Activated CD4-positive, alpha-beta T cell treated with anti-CD3 and anti-CD28 coated beads, Interleukin-2, amount 50 U/mL, for 48 hours (primary cell): ENCODE measurements at regions not wholly inside any gene's neighbourhood (a gene's known extent, or its start where the extent isn't known, plus 50 kb on each side); places are given as distances from the start of the nearest gene placed in this dataset.
"Not testable (repeated sequence)": the region's sequence is repeated elsewhere in the genome, so short reads cannot be mapped to it uniquely, and the experiment has no call there.

Source experiments
- DNase-seq, 2 experiments: peaks; one replicate each; pipeline ENCODE4 v3.0.0-alpha.2; 2020

GRCh38 chr14:23763394-23763793 lies 127.2 kb downstream of the DHRS2 start:
- no peak for DNase-seq

- no peak for DNase-seq
Observed at GRCh38 chr14:23766737-23767401, 130.7 kb downstream of the DHRS2 start.

- not testable (repeated sequence) for DNase-seq
Observed at GRCh38 chr14:23769221-23769728, 133.1 kb downstream of the DHRS2 start.

GRCh38 chr14:23773981-23774380 lies 137.8 kb downstream of the DHRS2 start:
- no peak for DNase-seq

GRCh38 chr14:23776296-23776695 lies 140.1 kb downstream of the DHRS2 start:
- DNase-seq, result no peak

GRCh38 chr14:23785208-23785607 lies 149.0 kb downstream of the DHRS2 start:
- DNase-seq, result no peak

GRCh38 chr14:23787436-23787835 lies 151.3 kb downstream of the DHRS2 start:
- DNase-seq, result no peak

- DNase-seq, result no peak
Observed at GRCh38 chr14:23789696-23790095, 153.5 kb downstream of the DHRS2 start.

GRCh38 chr14:23793532-23793931 lies 157.4 kb downstream of the DHRS2 start:
- DNase-seq, result no peak

- DNase-seq, result no peak
Observed at GRCh38 chr14:23800811-23801210, 152.8 kb upstream of the DHRS4 start.

GRCh38 chr14:23801766-23802165 lies 151.8 kb upstream of the DHRS4 start:
- no peak for DNase-seq

GRCh38 chr14:23804817-23805216 lies 148.8 kb upstream of the DHRS4 start:
- no peak for DNase-seq

- DNase-seq, result no peak
Observed at GRCh38 chr14:23805761-23806160, 147.8 kb upstream of the DHRS4 start.

- no peak for DNase-seq
Observed at GRCh38 chr14:23814527-23815256, 138.9 kb upstream of the DHRS4 start.

- no peak for DNase-seq
Observed at GRCh38 chr14:23816371-23816770, 137.2 kb upstream of the DHRS4 start.

GRCh38 chr14:23817164-23817767 lies 136.3 kb upstream of the DHRS4 start:
- DNase-seq, result no peak

GRCh38 chr14:23827100-23827892 lies 126.3 kb upstream of the DHRS4 start:
- no peak for DNase-seq

- DNase-seq, result no peak
Observed at GRCh38 chr14:23828001-23828400, 125.6 kb upstream of the DHRS4 start.

- no peak for DNase-seq
Observed at GRCh38 chr14:23828616-23829015, 125.0 kb upstream of the DHRS4 start.

- DNase-seq, result no peak
Observed at GRCh38 chr14:23829736-23830471, 123.7 kb upstream of the DHRS4 start.

- no peak for DNase-seq
Observed at GRCh38 chr14:23831596-23831995, 122.0 kb upstream of the DHRS4 start.

- no peak for DNase-seq
Observed at GRCh38 chr14:23861666-23862065, 91.9 kb upstream of the DHRS4 start.
